ENCODE measurements at regions not wholly inside any gene's neighbourhood (a gene's known extent, or its start where the extent isn't known, plus 50 kb on each side); places are given as distances from the start of the nearest gene placed in this dataset.

DNA sequence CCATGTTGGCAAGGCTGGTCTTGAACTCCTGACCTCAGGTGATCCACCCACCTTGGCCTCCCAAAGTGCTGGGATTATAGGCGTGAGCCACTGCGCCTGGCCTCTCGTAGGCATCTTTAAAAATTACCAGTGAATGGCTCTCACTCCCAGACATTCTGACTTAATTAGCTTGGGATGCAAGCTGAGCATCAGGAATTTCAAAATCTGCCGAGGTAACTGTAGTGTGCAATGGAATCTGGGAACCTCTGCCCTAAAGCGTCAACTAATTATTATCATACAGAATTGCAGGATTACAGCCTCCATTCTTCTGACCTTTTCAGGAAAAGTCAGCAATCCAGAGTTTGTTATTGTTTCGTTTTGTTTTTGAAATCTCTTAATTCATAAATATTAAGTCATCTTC, 213.4 kb upstream of the DMAC1 start:
- no peak overlapping the region for H3K4me3 Mint-ChIP-seq
- H3K79me1 ChIP-seq (ENCODE audit: insufficient read depth, low read depth, low read length, poor library complexity, severe bottlenecking): no peaks in the 10 kb centered on the region
- no peak overlapping the region for H2BK5ac ChIP-seq (ENCODE audit: insufficient read length, low read length)
- no peaks in the 10 kb centered on the region for H4K20me1 ChIP-seq (ENCODE audit: control insufficient read depth, insufficient read depth, insufficient read length)
- no peaks in the 10 kb centered on the region for H3K23me2 ChIP-seq (ENCODE audit: insufficient read length, low read depth, low read length, poor library complexity, severe bottlenecking)
- H2BK15ac ChIP-seq (ENCODE audit: low read depth, low read length): no peak overlapping the region
- H3K27me3 ChIP-seq (ENCODE audit: insufficient read depth, low read length): no peaks in the 10 kb centered on the region
- no peaks in the 10 kb centered on the region; a peak in 1 of 7 replicates for H3K36me3 Mint-ChIP-seq (ENCODE audit: insufficient read depth in 1 of 3, low read depth in 3 of 3)
- no peak overlapping the region for H2BK120ac ChIP-seq (ENCODE audit: low read depth, low read length, poor library complexity, severe bottlenecking)
- no peaks in the 10 kb centered on the region for H3K27me3 Mint-ChIP-seq (ENCODE audit: low read depth)
- H3K4me1 Mint-ChIP-seq: no peaks in the 10 kb centered on the region
- peaks cover 4% of the 10 kb centered on the region in 2 experiments; a peak in 4 of 5 replicates for H3K9me3 Mint-ChIP-seq
- no peak overlapping the region for H3K4ac ChIP-seq (ENCODE audit: low read depth, low read length)
- no peak overlapping the region for H3T11ph ChIP-seq (ENCODE audit: low read length)
- no peak overlapping the region for H2BK12ac ChIP-seq (ENCODE audit: insufficient read length, low read depth, low read length)
- TF ChIP-seq, protein P1, sequence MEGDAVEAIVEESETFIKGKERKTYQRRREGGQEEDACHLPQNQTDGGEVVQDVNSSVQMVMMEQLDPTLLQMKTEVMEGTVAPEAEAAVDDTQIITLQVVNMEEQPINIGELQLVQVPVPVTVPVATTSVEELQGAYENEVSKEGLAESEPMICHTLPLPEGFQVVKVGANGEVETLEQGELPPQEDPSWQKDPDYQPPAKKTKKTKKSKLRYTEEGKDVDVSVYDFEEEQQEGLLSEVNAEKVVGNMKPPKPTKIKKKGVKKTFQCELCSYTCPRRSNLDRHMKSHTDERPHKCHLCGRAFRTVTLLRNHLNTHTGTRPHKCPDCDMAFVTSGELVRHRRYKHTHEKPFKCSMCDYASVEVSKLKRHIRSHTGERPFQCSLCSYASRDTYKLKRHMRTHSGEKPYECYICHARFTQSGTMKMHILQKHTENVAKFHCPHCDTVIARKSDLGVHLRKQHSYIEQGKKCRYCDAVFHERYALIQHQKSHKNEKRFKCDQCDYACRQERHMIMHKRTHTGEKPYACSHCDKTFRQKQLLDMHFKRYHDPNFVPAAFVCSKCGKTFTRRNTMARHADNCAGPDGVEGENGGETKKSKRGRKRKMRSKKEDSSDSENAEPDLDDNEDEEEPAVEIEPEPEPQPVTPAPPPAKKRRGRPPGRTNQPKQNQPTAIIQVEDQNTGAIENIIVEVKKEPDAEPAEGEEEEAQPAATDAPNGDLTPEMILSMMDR (conservative IDR thresholded peaks at IDR 0.05): no peak
- no peaks in the 10 kb centered on the region for H3K9me3 ChIP-seq (ENCODE audit: control insufficient read depth, low read depth, low read length)
- H2AFZ ChIP-seq (ENCODE audit: low read length): no peak overlapping the region
- H3K18ac ChIP-seq (ENCODE audit: insufficient read length, low read depth, low read length): no peak overlapping the region
- no peak overlapping the region for H4K91ac ChIP-seq (ENCODE audit: insufficient read length, low read depth, low read length)
- H2AK5ac ChIP-seq (ENCODE audit: insufficient read length, low read length): no peak overlapping the region
- no peak overlapping the region for H2BK20ac ChIP-seq (ENCODE audit: low read depth, low read length, poor library complexity, severe bottlenecking)
- no peak overlapping the region for H4K5ac ChIP-seq (ENCODE audit: insufficient read length, low read depth, low read length)
- H4K8ac ChIP-seq (replicated peaks; ENCODE audit: insufficient read length, low read depth, low read length): no peak overlapping the region
- no peak for DNase-seq
- H3K14ac ChIP-seq (ENCODE audit: insufficient read depth, low read length): no peak overlapping the region
- H3K23ac ChIP-seq (ENCODE audit: insufficient read length, low read depth, low read length): no peak overlapping the region
- H3K27ac Mint-ChIP-seq: no peak overlapping the region
- no peaks in the 10 kb centered on the region for H3K4me1 ChIP-seq (ENCODE audit: insufficient read depth, low read length)
- no peak overlapping the region for H3K27ac ChIP-seq (ENCODE audit: insufficient read length, low read depth, low read length)
- H3K4me2 ChIP-seq (ENCODE audit: insufficient read depth, insufficient read length, low read length): no peak overlapping the region
- no peaks in the 10 kb centered on the region for H3K79me2 ChIP-seq (ENCODE audit: insufficient read depth, low read length)
- WGBS (ENCODE audit: extremely low coverage, insufficient read length, low lambda C conversion rate): no CpG with 5 or more reads among the region's 6 CpGs
- H3K9ac ChIP-seq (ENCODE audit: extremely low read depth, insufficient read length, low read length): no peak overlapping the region
- no peak overlapping the region for H3K56ac ChIP-seq (ENCODE audit: insufficient read length, low read depth, low read length)

All from H9 (cell line).